DOHH2 (cell line): ENCODE measurements at regions not wholly inside any gene's neighbourhood (a gene's known extent, or its start where the extent isn't known, plus 50 kb on each side); places are given as distances from the start of the nearest gene placed in this dataset.

Experiments used
- H3F3A ChIP-seq: fragments of 200-600 bp; sonication (generic), shearing (Covaris generic); 2 replicates; pipeline ENCODE4 v1.6.0; 2016; ENCODE audit warnings: antibody characterized with exemption, mild to moderate bottlenecking; ENCODE audit not compliant: control insufficient read depth, insufficient read depth
- H3K27ac ChIP-seq: fragments of 200-600 bp; sonication (generic); 2 replicates; pipeline ENCODE4 v1.5.1; 2014; ENCODE audit warnings: low read depth, mild to moderate bottlenecking, low read length, moderate library complexity
- H3K27me3 ChIP-seq: fragments of 200-600 bp; sonication (generic); 2 replicates; pipeline ENCODE4 v1.6.1; 2014; ENCODE audit warnings: mild to moderate bottlenecking, low read length, mixed read lengths; ENCODE audit not compliant: control insufficient read depth
- H3K36me3 ChIP-seq: fragments of 200-600 bp; sonication (generic); 2 replicates; pipeline ENCODE4 v1.6.1; 2014; ENCODE audit warnings: mild to moderate bottlenecking, low read length, moderate library complexity, mixed read lengths; ENCODE audit not compliant: control insufficient read depth
- H3K4me1 ChIP-seq: fragments of 200-600 bp; sonication (generic); 2 replicates; pipeline ENCODE4 v1.6.1; 2014; ENCODE audit warnings: mild to moderate bottlenecking, low read length, mixed read lengths; ENCODE audit not compliant: control insufficient read depth
- H3K4me2 ChIP-seq: fragments of 200-600 bp; sonication (generic); 2 replicates; pipeline ENCODE4 v1.6.0; 2014; ENCODE audit warnings: mild to moderate bottlenecking, low read length, moderate library complexity
- H3K4me3 ChIP-seq: fragments of 200-600 bp; sonication (generic); 2 replicates; pipeline ENCODE4 v1.5.1; 2014; ENCODE audit warnings: mild to moderate bottlenecking, low read length, mixed read lengths
- H3K79me2 ChIP-seq: fragments of 200-600 bp; sonication (generic); 2 replicates; pipeline ENCODE4 v1.6.1; 2014; ENCODE audit warnings: mild to moderate bottlenecking, low read length, mixed read lengths; ENCODE audit not compliant: control insufficient read depth
- H3K9me2 ChIP-seq: fragments of 200-600 bp; sonication (generic); replicated peaks from 2 replicates; pipeline ENCODE4 v1.6.1; 2014; ENCODE audit warnings: mild to moderate bottlenecking, low read length, mixed read lengths; ENCODE audit not compliant: control insufficient read depth
- H3K9me3 ChIP-seq: fragments of 200-600 bp; sonication (generic); 2 replicates; pipeline ENCODE4 v1.6.1; 2014; ENCODE audit warnings: antibody characterized with exemption, low read length, mixed read lengths; ENCODE audit not compliant: control insufficient read depth, insufficient read depth
- H4K20me1 ChIP-seq: fragments of 200-600 bp; sonication (generic); 2 replicates; pipeline ENCODE4 v1.6.0; 2014; ENCODE audit warnings: low read depth, mild to moderate bottlenecking, antibody characterized with exemption, low read length, moderate library complexity; ENCODE audit not compliant: control insufficient read depth, insufficient read depth
- CTCF ChIP-seq: fragments of 200-600 bp; sonication (generic); IDR thresholded peaks from one replicate; pipeline ENCODE4 v1.5.1; 2014; ENCODE audit warnings: antibody characterized with exemption, mild to moderate bottlenecking, low read depth, low read length; ENCODE audit not compliant: poor library complexity, severe bottlenecking
- EZH2phosphoT487 ChIP-seq: fragments of 200-600 bp; sonication (generic); IDR thresholded peaks from 2 replicates; pipeline ENCODE4 v1.6.1; 2017; ENCODE audit warnings: borderline replicate concordance, mild to moderate bottlenecking, antibody characterized with exemption, low read length, moderate library complexity, mixed read lengths

- Histone ChIP-seq H3K79me2 (no peaks in the 10 kb centered on the region), H3K4me1 (no peaks in the 10 kb centered on the region)
These were observed 214.2 kb upstream of the FOXD3 start for GRCh38 chr1:63108206-63108605.

GRCh38 chr1:63112155-63112900 is 210.0 kb upstream of the FOXD3 start:
- TF ChIP-seq EZH2phosphoT487 (no peak), CTCF (no peak)
- peaks cover 16% of the 10 kb centered on the region for H3K27me3 ChIP-seq

More at GRCh38 chr1:63108206-63108605, 214.2 kb upstream of the FOXD3 start:
- TF ChIP-seq CTCF (no peak), EZH2phosphoT487 (no peak)
- H4K20me1 ChIP-seq, result no peaks in the 10 kb centered on the region
- no peak overlapping the region for H3K27ac ChIP-seq
- no peaks in the 10 kb centered on the region for H3K36me3 ChIP-seq
- H3K4me2 ChIP-seq, result no peak overlapping the region
- H3K27me3 ChIP-seq, result peaks cover 22% of the 10 kb centered on the region
- no peak overlapping the region for H3K4me3 ChIP-seq
- no peaks in the 10 kb centered on the region for H3K9me2 ChIP-seq
- H3K9me3 ChIP-seq, result no peaks in the 10 kb centered on the region
- no peaks in the 10 kb centered on the region for H3F3A ChIP-seq

GRCh38 chr1:63115527-63115926 is 206.8 kb upstream of the FOXD3 start:
- H3K4me1 ChIP-seq, result no peaks in the 10 kb centered on the region
- H3K4me3 ChIP-seq, result no peak overlapping the region
- H3F3A ChIP-seq, result no peaks in the 10 kb centered on the region
- no peaks in the 10 kb centered on the region for H3K9me3 ChIP-seq
- H3K27me3 ChIP-seq, result peaks cover 10% of the 10 kb centered on the region
- TF ChIP-seq CTCF (no peak), EZH2phosphoT487 (no peak)
- H4K20me1 ChIP-seq, result no peaks in the 10 kb centered on the region
- no peak overlapping the region for H3K27ac ChIP-seq
- H3K9me2 ChIP-seq, result no peaks in the 10 kb centered on the region
- no peaks in the 10 kb centered on the region for H3K36me3 ChIP-seq
- H3K79me2 ChIP-seq, result no peaks in the 10 kb centered on the region
- no peak overlapping the region for H3K4me2 ChIP-seq

More at GRCh38 chr1:63112155-63112900, 210.0 kb upstream of the FOXD3 start:
- H4K20me1 ChIP-seq, result no peaks in the 10 kb centered on the region
- no peak overlapping the region for H3K4me3 ChIP-seq
- no peaks in the 10 kb centered on the region for H3F3A ChIP-seq
- H3K4me1 ChIP-seq, result no peaks in the 10 kb centered on the region
- H3K27ac ChIP-seq, result no peak overlapping the region
- no peaks in the 10 kb centered on the region for H3K9me2 ChIP-seq
- no peaks in the 10 kb centered on the region for H3K9me3 ChIP-seq
- H3K4me2 ChIP-seq, result no peak overlapping the region
- H3K79me2 ChIP-seq, result no peaks in the 10 kb centered on the region
- H3K36me3 ChIP-seq, result no peaks in the 10 kb centered on the region
